ENCODE measurements at regions not wholly inside any gene's neighbourhood (a gene's known extent, or its start where the extent isn't known, plus 50 kb on each side); places are given as distances from the start of the nearest gene placed in this dataset.

- Mint-ChIP-seq H3K36me3 (ENCODE audit: low read depth) (no peaks in the 10 kb centered on the region), H3K27ac (no peak overlapping the region), H3K4me3 (no peak overlapping the region), H3K27me3 (peaks cover 3% of the 10 kb centered on the region), H3K4me1 (ENCODE audit: low read depth) (no peaks in the 10 kb centered on the region), H3K9me3 (peaks cover under 1% of the 10 kb centered on the region)
Measured at GRCh38 chr4:23943478-23943877, 53.6 kb upstream of the PPARGC1A start.

GRCh38 chr4:23942471-23942870 is 52.6 kb upstream of the PPARGC1A start:
- Mint-ChIP-seq H3K4me1 (ENCODE audit: low read depth) (no peaks in the 10 kb centered on the region), H3K4me3 (no peak overlapping the region), H3K36me3 (ENCODE audit: low read depth) (no peaks in the 10 kb centered on the region), H3K27ac (no peak overlapping the region), H3K9me3 (peaks cover 8% of the 10 kb centered on the region), H3K27me3 (peaks cover 3% of the 10 kb centered on the region)
